Activated naive CD4-positive, alpha-beta T cell treated with anti-CD3 and anti-CD28 coated beads for 36 hours (primary cell): ENCODE measurements at regions not wholly inside any gene's neighbourhood (a gene's known extent, or its start where the extent isn't known, plus 50 kb on each side); places are given as distances from the start of the nearest gene placed in this dataset.

Experiments
- CTCF ChIA-PET: fragments of 350-600 bp; sonication (Branson Sonifier 250); formaldehyde crosslinking; loops from one replicate; lab custom pipeline; 2021; ENCODE audit warnings: antibody characterized with exemption; lab: Charles Lee
- DNase-seq: peaks from one replicate; pipeline ENCODE4 v3.0.0-alpha.2; 2020
- H3K27ac Mint-ChIP-seq: one replicate; pipeline ENCODE4 v1.8.0; 2021; ENCODE audit warnings: mild to moderate bottlenecking, mixed read lengths
- H3K27me3 Mint-ChIP-seq: one replicate; pipeline ENCODE4 v1.8.0; 2021; ENCODE audit warnings: low read depth, mixed read lengths
- H3K36me3 Mint-ChIP-seq: one replicate; pipeline ENCODE4 v1.8.0; 2021; ENCODE audit warnings: low read depth, mixed read lengths
- H3K4me1 Mint-ChIP-seq: one replicate; pipeline ENCODE4 v1.8.0; 2021; ENCODE audit warnings: low read depth, mixed read lengths
- H3K4me3 Mint-ChIP-seq: one replicate; pipeline ENCODE4 v1.8.0; 2021; ENCODE audit warnings: mild to moderate bottlenecking, moderate library complexity, mixed read lengths
- H3K9me3 Mint-ChIP-seq: one replicate; pipeline ENCODE4 v1.8.0; 2021; ENCODE audit warnings: mixed read lengths
- intact Hi-C: fragments of 100-400 bp; cut with micrococcal nuclease; formaldehyde crosslinking; loops from one replicate; pipeline ENCODE4 v1.15.1; 2023

DNA sequence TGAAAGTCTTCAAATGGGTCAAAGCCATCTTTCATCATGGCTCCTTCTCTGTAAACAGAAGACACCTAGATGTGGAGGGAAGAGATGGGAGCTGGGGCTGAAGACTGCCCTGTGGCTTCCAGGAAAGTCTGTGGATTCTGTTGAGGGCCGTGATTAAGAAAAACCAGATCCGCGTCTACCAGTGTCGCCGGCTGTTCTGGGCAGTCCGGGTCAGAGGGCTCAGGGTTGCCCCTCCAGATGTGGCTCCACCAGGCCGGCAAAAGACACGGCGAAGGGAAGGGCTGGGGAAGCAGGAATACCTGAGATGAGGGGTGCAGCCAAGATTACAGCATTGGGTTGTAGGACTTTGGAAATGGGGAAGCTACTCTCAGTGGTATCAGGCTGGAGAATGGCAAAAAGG is 162.6 kb downstream of the RHOU start:
- H3K4me3 Mint-ChIP-seq, result no peak overlapping the region
- CTCF ChIA-PET, result interaction anchor here (1.5 kb wide), 1 partner anchor 329 kb away, joined by 3 read pairs; no protein-coding TSS in a partner anchor
- H3K4me1 Mint-ChIP-seq, result no peaks in the 10 kb centered on the region
- no peak for DNase-seq
- H3K27me3 Mint-ChIP-seq, result no peaks in the 10 kb centered on the region
- H3K36me3 Mint-ChIP-seq, result no peaks in the 10 kb centered on the region
- intact Hi-C loops, result no loop called here
- no peak overlapping the region for H3K27ac Mint-ChIP-seq
- H3K9me3 Mint-ChIP-seq, result no peaks in the 10 kb centered on the region

GRCh38 chr1:228898582-228898992 is 163.3 kb downstream of the RHOU start:
- Mint-ChIP-seq H3K9me3 (no peaks in the 10 kb centered on the region), H3K36me3 (no peaks in the 10 kb centered on the region), H3K4me1 (no peaks in the 10 kb centered on the region), H3K4me3 (no peak overlapping the region), H3K27ac (no peak overlapping the region), H3K27me3 (no peaks in the 10 kb centered on the region)
- DNase-seq, result no peak
- intact Hi-C loops, result no loop called here
- CTCF ChIA-PET, result interaction anchor here (1.5 kb wide), 1 partner anchor 328 kb away, joined by 3 read pairs; no protein-coding TSS in a partner anchor

DNA sequence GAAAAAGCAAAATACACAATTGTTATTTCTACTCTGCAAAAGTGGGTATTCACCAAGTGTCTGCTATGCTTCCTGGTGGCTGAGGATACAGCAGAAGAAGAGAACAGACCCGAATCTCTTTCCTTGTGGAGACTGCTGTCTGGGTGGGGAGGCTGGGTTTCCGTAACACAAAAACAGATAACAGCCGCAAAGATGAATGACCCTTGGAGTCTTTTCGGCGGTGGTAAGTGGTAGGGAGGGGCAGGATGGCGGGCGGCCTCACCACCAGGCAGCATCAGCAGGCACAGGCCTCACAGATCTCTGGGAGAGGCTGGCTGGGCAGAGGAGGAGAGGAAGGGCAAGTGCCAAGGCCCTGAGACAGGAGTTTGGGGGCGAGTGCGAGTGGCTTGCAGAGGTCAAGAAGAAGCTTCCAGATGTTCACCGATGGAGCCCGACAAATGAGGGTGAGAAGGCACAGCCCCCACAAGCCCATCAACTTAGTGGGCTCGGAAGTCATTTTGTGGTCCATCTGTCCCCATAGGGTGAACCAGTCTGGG is 164.2 kb downstream of the RHOU start:
- CTCF ChIA-PET, result no interaction called here
- Mint-ChIP-seq H3K4me3 (no peak overlapping the region), H3K36me3 (no peaks in the 10 kb centered on the region), H3K27me3 (no peaks in the 10 kb centered on the region), H3K27ac (no peak overlapping the region), H3K9me3 (no peaks in the 10 kb centered on the region), H3K4me1 (no peaks in the 10 kb centered on the region)
- no peak for DNase-seq
- intact Hi-C loops, result no loop called here

- no peak overlapping the region for H3K4me3 Mint-ChIP-seq
- DNase-seq, result no peak
- CTCF ChIA-PET, result no interaction called here
- no peaks in the 10 kb centered on the region for H3K36me3 Mint-ChIP-seq
- H3K27me3 Mint-ChIP-seq, result no peaks in the 10 kb centered on the region
- no peaks in the 10 kb centered on the region for H3K4me1 Mint-ChIP-seq
- intact Hi-C loops, result no loop called here
- H3K9me3 Mint-ChIP-seq, result no peaks in the 10 kb centered on the region
- no peak overlapping the region for H3K27ac Mint-ChIP-seq
Measured at GRCh38 chr1:228900099-228900885, 165.0 kb downstream of the RHOU start.

DNA sequence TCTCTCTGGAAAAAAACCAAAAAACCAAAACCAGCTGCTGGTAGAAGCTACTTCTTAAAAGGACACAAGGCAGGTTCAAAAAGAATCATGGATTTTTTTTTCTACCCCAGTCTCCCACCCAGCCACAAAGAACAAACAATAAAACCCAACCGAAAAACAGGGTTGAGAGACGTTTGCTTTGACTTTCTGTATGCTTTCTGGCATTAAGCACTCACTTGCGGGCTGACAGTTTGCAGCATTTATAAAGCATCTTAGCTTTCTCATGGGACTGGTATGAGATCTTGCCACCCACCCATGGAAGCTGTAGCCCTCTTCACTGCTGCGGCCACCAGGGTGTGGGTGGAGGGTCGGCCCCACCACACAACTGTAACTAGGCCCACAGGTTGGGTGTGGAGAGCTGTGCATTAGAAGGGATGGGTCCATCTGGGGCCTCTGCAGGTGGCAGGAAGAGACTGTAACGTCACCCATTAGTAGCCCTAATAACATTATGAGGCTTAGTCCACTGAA is 165.7 kb downstream of the RHOU start:
- CTCF ChIA-PET, result no interaction called here
- intact Hi-C loops, result no loop called here

DNA sequence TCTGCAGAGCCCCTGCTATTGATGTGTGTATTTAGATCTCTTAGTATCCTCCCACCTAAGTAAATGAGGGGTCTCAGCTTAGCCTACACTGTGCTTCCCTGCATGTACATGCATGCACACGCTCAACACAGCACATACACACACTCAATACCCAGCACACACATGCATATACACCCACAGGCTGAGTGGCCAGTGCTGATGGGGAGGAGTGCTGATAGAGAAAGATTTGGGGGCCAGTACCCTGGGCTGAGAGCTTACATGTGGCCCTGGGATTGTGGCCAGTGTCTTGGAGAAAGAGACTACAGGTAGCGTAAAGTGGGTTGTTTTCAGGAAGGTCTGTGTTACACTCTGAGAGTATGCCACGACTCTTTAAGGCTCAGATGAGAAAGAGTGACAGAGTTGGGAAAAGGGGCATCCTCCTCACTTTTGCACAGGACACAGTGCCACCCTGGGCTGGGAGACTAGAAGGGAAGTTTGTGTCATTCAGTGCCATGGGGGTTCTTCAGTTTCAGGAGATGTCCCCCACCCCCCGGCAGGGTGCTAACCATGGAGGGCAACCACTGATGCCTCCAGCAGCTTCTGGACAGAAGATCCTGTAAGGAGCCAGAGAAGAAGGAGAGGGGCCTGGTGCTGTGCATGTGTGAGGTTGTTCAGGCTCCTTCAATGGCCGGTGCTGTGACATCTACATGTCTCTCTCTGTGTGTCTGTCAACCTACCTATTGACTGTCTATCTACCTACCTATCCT is 166.8 kb downstream of the RHOU start:
- H3K27me3 Mint-ChIP-seq, result no peaks in the 10 kb centered on the region
- DNase-seq, result no peak
- H3K9me3 Mint-ChIP-seq, result no peaks in the 10 kb centered on the region
- intact Hi-C loops, result no loop called here
- no peaks in the 10 kb centered on the region for H3K36me3 Mint-ChIP-seq
- no peak overlapping the region for H3K4me3 Mint-ChIP-seq
- CTCF ChIA-PET, result interaction anchor here (0.6 kb wide), 2 partner anchors 226 to 541 kb away, joined by 3 to 8 read pairs; no protein-coding TSS in a partner anchor
- no peaks in the 10 kb centered on the region for H3K4me1 Mint-ChIP-seq
- H3K27ac Mint-ChIP-seq, result no peak overlapping the region

More for the DNA sequence above, 165.7 kb downstream of the RHOU start:
- no peak overlapping the region for H3K27ac Mint-ChIP-seq
- H3K4me1 Mint-ChIP-seq, result no peaks in the 10 kb centered on the region
- no peak overlapping the region for H3K4me3 Mint-ChIP-seq
- H3K27me3 Mint-ChIP-seq, result no peaks in the 10 kb centered on the region
- no peaks in the 10 kb centered on the region for H3K36me3 Mint-ChIP-seq
- no peaks in the 10 kb centered on the region for H3K9me3 Mint-ChIP-seq
- DNase-seq, result no peak

DNA sequence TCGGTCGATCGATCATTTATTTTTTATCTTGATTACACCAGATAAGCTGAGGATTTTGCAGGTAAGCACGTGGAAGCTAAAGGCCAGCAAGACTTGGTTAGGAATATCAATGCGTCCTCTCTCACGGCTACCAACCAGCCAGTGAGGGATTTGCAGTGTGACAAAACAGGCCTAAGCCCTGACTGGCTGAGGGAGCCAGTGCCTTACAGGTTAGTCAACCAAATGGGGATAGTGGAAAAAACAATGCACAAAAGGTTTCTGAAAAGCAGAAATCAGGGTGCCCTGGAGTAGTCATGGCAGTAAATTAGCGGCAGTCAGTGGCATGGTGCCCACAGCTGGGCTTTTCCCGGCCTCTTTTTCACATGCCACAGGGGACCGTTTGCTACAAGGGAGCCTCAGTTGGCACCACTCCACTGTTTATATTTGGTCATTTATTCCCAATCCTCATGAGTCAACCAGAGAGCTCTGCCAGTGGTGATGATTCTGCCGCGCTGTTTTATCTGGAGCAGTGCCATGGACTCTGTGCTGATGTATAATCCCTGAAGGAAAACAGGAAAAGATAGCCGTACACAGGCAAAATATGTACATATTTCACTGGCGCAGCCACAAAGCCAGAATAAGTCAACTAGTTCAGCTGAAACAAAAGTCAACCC is 167.6 kb downstream of the RHOU start:
- CTCF ChIA-PET, result no interaction called here
- no peaks in the 10 kb centered on the region for H3K27me3 Mint-ChIP-seq
- no peak overlapping the region for H3K4me3 Mint-ChIP-seq
- DNase-seq, result no peak
- no peaks in the 10 kb centered on the region for H3K9me3 Mint-ChIP-seq
- intact Hi-C loops, result no loop called here
- H3K27ac Mint-ChIP-seq, result no peak overlapping the region
- no peaks in the 10 kb centered on the region for H3K36me3 Mint-ChIP-seq
- H3K4me1 Mint-ChIP-seq, result no peaks in the 10 kb centered on the region

DNA sequence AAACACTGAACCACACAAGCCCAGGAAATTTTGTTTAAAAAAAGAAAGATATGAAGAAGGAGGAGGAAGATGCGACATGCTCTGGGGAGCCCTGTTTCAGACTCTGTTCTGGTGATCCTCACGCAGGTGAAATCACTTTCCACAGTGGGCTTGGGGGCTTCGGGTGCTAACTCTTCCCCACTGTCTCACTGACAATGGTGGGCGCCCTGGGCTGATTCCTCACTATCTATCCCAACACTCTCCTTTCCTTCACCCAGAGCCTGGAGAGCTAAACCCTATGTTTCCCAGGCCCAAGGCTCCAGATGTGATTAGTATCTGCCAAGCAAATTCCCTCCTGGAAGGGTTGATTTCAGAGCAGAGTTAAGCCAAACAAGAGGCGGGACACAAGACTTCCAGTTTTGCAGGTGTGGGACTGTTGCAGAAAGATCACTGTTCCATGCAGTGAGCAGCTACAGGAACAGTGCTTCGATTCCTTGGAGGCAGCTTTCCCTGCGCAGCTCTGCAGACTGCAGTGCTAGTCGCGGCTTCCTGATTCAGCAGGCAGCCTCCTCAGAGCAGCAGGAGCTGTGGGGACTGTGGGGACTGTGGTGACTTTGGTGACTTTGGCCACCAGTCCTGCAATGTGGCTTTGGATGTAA is 168.3 kb downstream of the RHOU start:
- no peak overlapping the region for H3K4me3 Mint-ChIP-seq
- CTCF ChIA-PET, result no interaction called here
- no peaks in the 10 kb centered on the region for H3K4me1 Mint-ChIP-seq
- no peak overlapping the region for H3K27ac Mint-ChIP-seq
- no peaks in the 10 kb centered on the region for H3K36me3 Mint-ChIP-seq
- intact Hi-C loops, result no loop called here
- peaks cover 1% of the 10 kb centered on the region for H3K9me3 Mint-ChIP-seq
- H3K27me3 Mint-ChIP-seq, result no peaks in the 10 kb centered on the region
- DNase-seq, result no peak

DNA sequence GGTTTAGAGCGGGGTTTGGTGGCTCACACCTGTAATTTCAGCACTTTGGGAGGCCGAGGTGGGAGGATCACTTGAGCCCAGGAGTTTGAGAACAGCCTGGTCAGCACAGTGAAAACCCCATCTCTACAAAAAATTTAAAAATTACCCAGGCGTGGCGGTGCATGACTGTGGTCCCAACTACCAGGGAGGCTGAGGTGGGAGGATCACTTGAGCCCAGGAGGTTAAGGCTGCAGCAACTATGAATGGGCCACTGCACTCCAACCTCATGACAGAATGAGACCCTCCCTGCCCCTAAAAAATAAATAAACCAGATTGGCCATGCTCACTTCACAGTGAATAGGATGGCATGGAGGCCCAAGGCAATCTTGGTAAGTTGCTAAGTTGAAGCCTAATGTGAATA is 168.9 kb downstream of the RHOU start:
- Mint-ChIP-seq H3K36me3 (no peaks in the 10 kb centered on the region), H3K4me1 (no peaks in the 10 kb centered on the region), H3K27me3 (no peaks in the 10 kb centered on the region), H3K4me3 (no peak overlapping the region), H3K27ac (no peak overlapping the region), H3K9me3 (peaks cover 1% of the 10 kb centered on the region)
- CTCF ChIA-PET, result no interaction called here
- no peak for DNase-seq
- intact Hi-C loops, result no loop called here

GRCh38 chr1:228905701-228906101 is 170.4 kb downstream of the RHOU start:
- CTCF ChIA-PET, result no interaction called here
- intact Hi-C loops, result no loop called here
- no peak for DNase-seq
- no peak overlapping the region for H3K4me3 Mint-ChIP-seq
- no peak overlapping the region for H3K27ac Mint-ChIP-seq
- no peaks in the 10 kb centered on the region for H3K36me3 Mint-ChIP-seq
- peaks cover 1% of the 10 kb centered on the region for H3K9me3 Mint-ChIP-seq
- H3K4me1 Mint-ChIP-seq, result no peaks in the 10 kb centered on the region
- no peaks in the 10 kb centered on the region for H3K27me3 Mint-ChIP-seq

GRCh38 chr1:228906223-228906860 is 171.1 kb downstream of the RHOU start:
- no peaks in the 10 kb centered on the region for H3K27me3 Mint-ChIP-seq
- CTCF ChIA-PET, result no interaction called here
- DNase-seq, result no peak
- no peaks in the 10 kb centered on the region for H3K4me1 Mint-ChIP-seq
- intact Hi-C loops, result no loop called here
- no peaks in the 10 kb centered on the region for H3K36me3 Mint-ChIP-seq
- no peak overlapping the region for H3K4me3 Mint-ChIP-seq
- no peak overlapping the region for H3K27ac Mint-ChIP-seq
- peaks cover 1% of the 10 kb centered on the region for H3K9me3 Mint-ChIP-seq
